Activated CD8-positive, alpha-beta memory T cell treated with anti-CD3 and anti-CD28 coated beads for 4 hours (primary cell): ENCODE measurements at regions not wholly inside any gene's neighbourhood (a gene's known extent, or its start where the extent isn't known, plus 50 kb on each side); places are given as distances from the start of the nearest gene placed in this dataset.

ENCODE experiments used
- DNase-seq, 2 donors: peaks; one replicate each; pipeline ENCODE4 v3.0.0-alpha.2; 2020; ENCODE audit warnings: low read depth in 2 of 2

- DNase-seq = no peak
These were observed 1049.0 kb upstream of the NR2F2 start for GRCh38 chr15:95281470-95281869.

- DNase-seq = no peak
These were observed 1046.0 kb upstream of the NR2F2 start for GRCh38 chr15:95284492-95284891.

GRCh38 chr15:95284933-95285421, 1045.5 kb upstream of the NR2F2 start:
- no peak for DNase-seq

GRCh38 chr15:95286352-95286880, 1044.1 kb upstream of the NR2F2 start:
- DNase-seq = no peak

- DNase-seq = no peak
These were observed 1042.8 kb upstream of the NR2F2 start for GRCh38 chr15:95287720-95288103.

- no peak for DNase-seq
These were observed 1041.9 kb upstream of the NR2F2 start for GRCh38 chr15:95288626-95289025.

- no peak for DNase-seq
These were observed 1040.1 kb upstream of the NR2F2 start for GRCh38 chr15:95290176-95290974.

GRCh38 chr15:95291898-95292472, 1038.5 kb upstream of the NR2F2 start:
- no peak for DNase-seq

GRCh38 chr15:95292785-95293450, 1037.6 kb upstream of the NR2F2 start:
- no peak for DNase-seq

GRCh38 chr15:95293456-95294031, 1037.0 kb upstream of the NR2F2 start:
- DNase-seq = no peak

GRCh38 chr15:95295363-95295762, 1035.1 kb upstream of the NR2F2 start:
- no peak for DNase-seq

GRCh38 chr15:95295896-95296625, 1034.4 kb upstream of the NR2F2 start:
- DNase-seq = no peak

GRCh38 chr15:95296643-95297042, 1033.9 kb upstream of the NR2F2 start:
- no peak for DNase-seq

- no peak for DNase-seq
These were observed 1031.8 kb upstream of the NR2F2 start for GRCh38 chr15:95298729-95299128.

- DNase-seq = no peak
These were observed 1029.5 kb upstream of the NR2F2 start for GRCh38 chr15:95300958-95301357.

- DNase-seq = no peak
These were observed 1028.3 kb upstream of the NR2F2 start for GRCh38 chr15:95302206-95302605.

GRCh38 chr15:95302809-95303208, 1027.7 kb upstream of the NR2F2 start:
- DNase-seq = no peak

GRCh38 chr15:95303713-95304112, 1026.8 kb upstream of the NR2F2 start:
- DNase-seq = no peak

- no peak for DNase-seq
These were observed 1026.2 kb upstream of the NR2F2 start for GRCh38 chr15:95304151-95304946.

GRCh38 chr15:95304947-95305400, 1025.5 kb upstream of the NR2F2 start:
- DNase-seq = no peak

- no peak for DNase-seq
These were observed 1023.4 kb upstream of the NR2F2 start for GRCh38 chr15:95307115-95307514.
